Inferior parietal cortex (tissue), 1 donor: ENCODE measurements at regions not wholly inside any gene's neighbourhood (a gene's known extent, or its start where the extent isn't known, plus 50 kb on each side); places are given as distances from the start of the nearest gene placed in this dataset.
"Not testable (repeated sequence)": the region's sequence is repeated elsewhere in the genome, so short reads cannot be mapped to it uniquely, and the experiment has no call there.

Experiments
- DNase-seq: peaks from one replicate; pipeline ENCODE4 v3.0.0-alpha.2; 2016; ENCODE audit errors: extremely low spot score

GRCh38 chr10:125281091-125281490, 120.7 kb upstream of the CTBP2 start:
- no peak for DNase-seq

GRCh38 chr10:125276133-125276532, 115.8 kb upstream of the CTBP2 start:
- DNase-seq, result no peak

GRCh38 chr10:125274961-125275360, 114.6 kb upstream of the CTBP2 start:
- no peak for DNase-seq

- DNase-seq, result no peak
These were observed 112.7 kb upstream of the CTBP2 start for GRCh38 chr10:125273023-125273422.

GRCh38 chr10:125269716-125270115, 109.4 kb upstream of the CTBP2 start:
- DNase-seq, result no peak

GRCh38 chr10:125266966-125267365, 106.6 kb upstream of the CTBP2 start:
- DNase-seq, result no peak

- DNase-seq, result no peak
These were observed 106.2 kb upstream of the CTBP2 start for GRCh38 chr10:125266541-125266940.

- DNase-seq, result no peak
These were observed 105.2 kb upstream of the CTBP2 start for GRCh38 chr10:125265579-125265955.

- DNase-seq, result no peak
These were observed 104.6 kb upstream of the CTBP2 start for GRCh38 chr10:125264757-125265578.

GRCh38 chr10:125264091-125264490, 103.7 kb upstream of the CTBP2 start:
- no peak for DNase-seq

GRCh38 chr10:125263551-125263950, 103.2 kb upstream of the CTBP2 start:
- DNase-seq, result no peak

- no peak for DNase-seq
These were observed 102.6 kb upstream of the CTBP2 start for GRCh38 chr10:125262920-125263319.

- DNase-seq, result no peak
These were observed 102.0 kb upstream of the CTBP2 start for GRCh38 chr10:125262409-125262808.

GRCh38 chr10:125261491-125262186, 101.3 kb upstream of the CTBP2 start:
- no peak for DNase-seq

GRCh38 chr10:125260260-125260659, 99.9 kb upstream of the CTBP2 start:
- DNase-seq, result no peak

- DNase-seq, result no peak
These were observed 99.3 kb upstream of the CTBP2 start for GRCh38 chr10:125259651-125260050.

- DNase-seq, result no peak
These were observed 98.3 kb upstream of the CTBP2 start for GRCh38 chr10:125258676-125259075.

GRCh38 chr10:125257521-125258108, 97.3 kb upstream of the CTBP2 start:
- no peak for DNase-seq

GRCh38 chr10:125256026-125256425, 95.7 kb upstream of the CTBP2 start:
- DNase-seq, result no peak

- no peak for DNase-seq
These were observed 92.6 kb upstream of the CTBP2 start for GRCh38 chr10:125252937-125253336.

GRCh38 chr10:125250834-125251233, 90.5 kb upstream of the CTBP2 start:
- not testable (repeated sequence) for DNase-seq

- no peak for DNase-seq
These were observed 89.6 kb upstream of the CTBP2 start for GRCh38 chr10:125249948-125250347.

- DNase-seq, result no peak
These were observed 88.1 kb upstream of the CTBP2 start for GRCh38 chr10:125248489-125248888.
